ENCODE measurements at regions not wholly inside any gene's neighbourhood (a gene's known extent, or its start where the extent isn't known, plus 50 kb on each side); places are given as distances from the start of the nearest gene placed in this dataset.
"Not testable (repeated sequence)": the region's sequence is repeated elsewhere in the genome, so short reads cannot be mapped to it uniquely, and the experiment has no call there.

DNA sequence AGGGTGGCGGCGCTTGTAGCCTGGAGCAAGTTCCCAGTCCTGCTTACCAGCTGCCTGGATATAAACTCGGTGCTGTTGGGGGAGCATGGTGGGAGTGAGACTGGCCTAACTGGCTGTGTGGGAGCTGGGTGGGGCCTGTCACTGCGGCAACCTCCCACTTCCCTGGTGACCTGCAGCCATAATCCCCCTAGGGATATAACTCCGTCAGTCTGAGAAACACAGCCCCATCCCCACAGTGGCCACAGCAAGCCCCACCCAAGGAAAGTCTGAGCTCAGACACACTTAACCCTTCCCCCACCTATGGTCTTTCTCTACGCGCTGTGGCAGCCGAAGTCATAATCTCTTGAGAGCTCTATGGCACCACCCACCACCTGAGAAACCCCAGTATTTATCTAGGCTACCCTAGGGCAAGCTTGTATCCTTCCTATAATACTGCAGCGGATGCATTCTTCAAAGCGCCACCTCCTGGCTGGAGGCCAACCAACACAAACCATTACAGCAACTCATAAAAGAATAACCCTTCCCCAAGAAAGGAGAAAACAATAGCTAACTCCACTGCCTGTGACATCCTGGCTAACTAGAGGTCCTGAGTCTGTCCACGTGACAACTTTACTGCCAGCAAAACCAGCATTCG is 57.4 kb downstream of the ZNF648 start:
- in situ Hi-C loops (cut with MboI; ENCODE audit: low sequenced_read_pairs): no loop called here

DNA sequence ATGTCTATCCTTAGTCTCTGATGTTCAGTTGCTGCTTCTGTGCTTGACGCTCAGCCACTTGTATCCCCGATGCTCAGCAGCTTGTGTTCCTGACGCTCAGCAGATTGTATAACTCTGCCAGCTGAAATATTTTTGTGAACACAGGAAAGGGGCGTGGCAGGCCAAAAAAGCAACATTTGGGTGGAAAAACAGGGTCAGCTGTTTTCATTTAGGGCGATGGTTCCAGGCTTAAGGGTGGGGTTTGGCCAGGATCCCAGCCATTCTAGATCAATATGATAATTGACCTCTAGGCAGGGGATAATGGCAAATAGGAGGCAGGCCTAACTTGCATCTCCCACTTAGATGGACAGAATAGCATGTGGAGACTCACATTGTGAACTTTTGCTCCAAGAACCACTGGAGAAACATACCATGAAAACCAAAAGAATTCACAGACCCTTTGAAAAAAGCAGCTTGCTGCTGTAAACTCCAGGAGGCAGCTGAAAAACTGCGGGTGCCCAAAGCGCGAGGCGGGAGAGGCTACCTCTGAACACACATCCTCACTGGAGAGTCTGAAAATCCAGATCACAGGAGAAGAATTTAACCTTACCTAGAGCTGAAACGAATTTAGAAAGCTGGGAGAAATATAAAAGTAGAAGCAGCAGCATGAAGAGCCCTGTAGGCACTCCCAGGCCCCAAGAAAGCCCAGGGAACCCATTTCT is 58.3 kb downstream of the ZNF648 start:
- in situ Hi-C loops (cut with MboI; ENCODE audit: low sequenced_read_pairs): no loop called here

DNA sequence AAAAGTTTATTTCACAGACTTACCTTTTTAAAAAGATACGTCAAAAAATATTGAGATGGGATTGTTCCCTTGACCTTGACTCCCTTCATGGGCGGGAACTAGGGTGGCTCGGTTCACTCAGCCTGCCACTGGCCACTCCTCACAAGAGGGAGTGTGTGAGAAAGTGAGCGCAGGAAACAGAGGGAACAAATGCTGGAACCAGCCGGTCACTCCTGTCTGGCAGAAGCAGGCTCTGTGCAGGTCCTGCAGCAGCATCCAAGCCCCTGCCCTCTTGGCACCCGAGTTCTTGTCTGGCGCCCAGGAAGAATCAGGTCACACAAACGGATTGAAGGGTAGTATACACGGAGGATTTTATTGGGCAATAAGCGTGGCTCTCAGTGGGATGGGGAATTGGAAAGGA is 58.9 kb downstream of the ZNF648 start:
- in situ Hi-C loops (cut with MboI; ENCODE audit: low sequenced_read_pairs): no loop called here

DNA sequence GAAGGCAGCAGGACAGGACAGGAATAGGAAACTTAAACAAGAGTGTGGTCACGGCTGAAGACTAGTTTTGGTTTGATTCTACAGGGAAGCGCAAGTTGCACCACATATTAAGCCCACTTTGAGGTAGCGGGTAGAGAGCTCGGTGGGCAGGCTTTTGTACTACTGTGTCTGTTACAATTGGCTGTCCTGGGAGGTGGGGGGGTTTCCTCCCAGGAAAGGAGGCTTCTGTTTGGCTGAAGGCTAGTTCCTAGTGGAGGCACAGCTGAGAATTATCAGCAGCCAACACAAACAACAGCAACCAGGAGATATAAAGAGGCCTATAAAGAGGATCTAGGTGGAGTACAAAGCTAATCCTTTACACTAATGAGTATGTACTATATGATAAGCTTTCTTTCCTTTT is 62.7 kb downstream of the ZNF648 start:
- in situ Hi-C loops (cut with MboI; ENCODE audit: low sequenced_read_pairs): no loop called here

DNA sequence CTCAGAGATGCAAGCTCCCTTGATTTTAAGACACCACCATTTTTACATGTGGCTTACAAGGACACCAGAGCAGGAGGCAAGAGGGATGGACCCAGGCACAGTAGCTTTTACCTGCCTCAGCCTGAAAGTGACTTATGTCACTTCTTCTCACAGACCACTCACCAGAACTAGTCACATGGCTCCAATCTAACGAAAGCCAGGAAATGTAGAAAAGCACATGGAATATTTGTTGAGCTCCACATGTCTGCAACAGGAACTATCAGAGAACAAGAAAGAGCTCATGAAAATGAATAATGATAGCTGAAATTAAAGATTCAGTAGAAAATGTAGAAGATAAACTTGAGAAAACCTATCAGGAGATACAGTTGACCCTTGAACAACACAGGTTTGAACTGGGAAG is 69.4 kb downstream of the ZNF648 start:
- in situ Hi-C loops (cut with MboI; ENCODE audit: low sequenced_read_pairs): no loop called here

DNA sequence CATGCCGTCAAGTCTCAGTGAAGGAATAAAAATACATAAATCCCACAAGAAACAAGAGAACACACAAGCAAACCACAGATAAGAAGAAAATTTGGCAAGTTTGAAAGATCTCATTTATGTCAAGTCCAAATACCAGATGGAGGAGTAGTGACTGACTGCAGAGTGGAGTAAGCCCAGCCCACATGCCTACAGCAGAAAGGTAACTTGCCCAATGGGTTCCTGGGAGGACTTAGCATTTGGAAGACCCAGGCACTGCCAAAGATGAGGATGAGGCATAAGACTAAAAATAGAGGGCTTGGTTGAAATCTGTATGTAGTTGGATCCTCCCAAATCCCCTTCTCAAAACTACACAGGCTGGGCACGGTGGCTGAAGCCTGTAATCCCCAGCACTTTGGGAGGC is 70.8 kb downstream of the ZNF648 start:
- in situ Hi-C loops (cut with MboI; ENCODE audit: low sequenced_read_pairs): no loop called here

DNA sequence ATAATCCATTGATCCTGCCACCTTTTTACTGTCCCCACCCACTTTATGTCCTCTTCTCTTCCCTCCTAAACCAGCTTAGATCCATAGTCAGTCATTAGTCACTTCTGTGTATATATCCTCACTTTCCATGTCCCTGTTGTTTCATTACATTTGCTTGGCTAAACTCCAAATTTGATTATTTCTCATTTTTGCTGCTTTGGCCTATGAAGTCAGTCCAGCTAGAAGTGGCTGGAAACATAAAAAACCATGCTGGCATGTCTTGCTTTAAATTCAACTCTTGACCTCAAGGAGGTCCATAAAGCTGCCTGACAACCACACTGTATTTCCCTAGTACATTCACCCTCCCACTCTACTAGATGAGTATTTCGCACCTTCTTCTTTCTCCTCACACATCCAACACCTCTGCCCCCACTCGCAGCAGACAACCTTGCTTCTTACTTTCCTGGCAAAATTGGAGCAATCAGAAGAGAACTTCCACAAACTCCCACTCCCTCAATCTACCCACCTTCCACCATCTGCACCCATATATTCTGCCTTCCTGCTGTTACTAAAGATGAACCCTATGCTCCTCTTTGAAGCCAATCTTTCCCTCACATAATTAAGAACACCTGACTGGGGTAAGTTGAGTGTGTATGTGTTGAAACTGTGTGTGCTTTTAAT is 72.1 kb downstream of the ZNF648 start:
- in situ Hi-C loops (cut with MboI; ENCODE audit: low sequenced_read_pairs): no loop called here

DNA sequence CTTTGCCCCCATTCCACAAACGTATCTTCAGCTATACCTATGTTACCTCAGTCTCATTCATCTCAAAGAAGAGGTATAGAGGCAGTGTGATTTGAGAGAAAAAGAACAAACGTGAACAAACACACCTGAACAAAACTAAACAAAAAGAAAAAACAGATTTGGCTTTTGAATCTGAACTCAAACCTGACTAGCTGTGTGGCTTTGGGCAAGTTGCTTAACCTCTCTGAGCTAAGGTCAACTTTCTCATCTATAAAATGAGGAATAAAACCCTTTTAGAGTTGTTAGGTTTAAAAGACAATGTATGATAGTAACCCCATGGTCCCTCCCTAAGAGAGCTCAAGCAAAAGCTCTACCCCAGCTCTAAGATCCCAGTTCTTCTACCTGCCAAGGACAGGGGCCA is 73.5 kb downstream of the ZNF648 start:
- in situ Hi-C loops (cut with MboI; ENCODE audit: low sequenced_read_pairs): no loop called here

DNA sequence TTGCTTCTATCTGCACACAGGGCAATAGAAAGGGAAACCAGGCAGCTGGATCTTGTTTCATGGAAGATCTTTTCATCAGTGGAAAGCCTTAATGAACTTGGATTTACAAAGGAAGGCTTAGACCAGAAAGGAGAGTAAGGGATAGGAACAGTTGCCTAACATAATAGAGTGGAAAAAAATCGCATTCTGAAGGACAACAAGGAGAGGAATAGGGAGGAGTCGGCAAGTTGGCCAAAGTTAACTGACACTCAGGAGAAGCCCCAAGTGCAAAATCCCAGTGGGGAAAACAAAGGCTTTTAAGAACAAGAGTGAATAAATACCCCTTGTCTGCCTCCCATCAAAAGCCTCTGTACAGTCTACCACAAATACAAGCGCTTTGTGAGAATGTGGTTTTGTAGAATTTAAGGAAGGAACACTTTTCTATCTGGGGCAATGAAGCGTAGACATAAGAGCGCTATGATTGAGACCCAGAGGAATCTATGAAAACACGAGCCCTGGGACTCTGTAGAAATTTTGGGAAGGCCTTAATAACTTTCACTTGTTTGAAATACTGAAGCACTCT is 74.1 kb downstream of the ZNF648 start:
- in situ Hi-C loops (cut with MboI; ENCODE audit: low sequenced_read_pairs): no loop called here

DNA sequence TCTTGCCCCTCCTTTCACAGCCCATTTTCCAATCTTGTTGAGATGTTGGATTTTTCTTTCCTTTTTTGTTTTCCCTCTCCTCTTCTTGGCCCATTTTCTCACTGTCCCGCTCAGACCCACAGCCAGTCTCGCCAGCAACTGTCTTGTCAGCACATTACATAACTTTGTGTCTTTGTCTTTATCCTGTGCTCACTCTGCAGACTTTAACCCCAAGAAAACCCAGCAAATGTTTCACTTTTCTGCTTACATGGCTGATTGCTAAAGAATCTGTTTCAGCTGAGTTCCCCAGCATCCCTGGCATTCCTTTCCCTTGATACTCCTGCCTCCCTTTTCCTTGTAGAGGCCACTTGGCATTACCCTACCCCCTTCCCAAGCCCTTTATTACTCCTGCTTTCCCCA is 74.6 kb downstream of the ZNF648 start:
- in situ Hi-C loops (cut with MboI; ENCODE audit: low sequenced_read_pairs): no loop called here

DNA sequence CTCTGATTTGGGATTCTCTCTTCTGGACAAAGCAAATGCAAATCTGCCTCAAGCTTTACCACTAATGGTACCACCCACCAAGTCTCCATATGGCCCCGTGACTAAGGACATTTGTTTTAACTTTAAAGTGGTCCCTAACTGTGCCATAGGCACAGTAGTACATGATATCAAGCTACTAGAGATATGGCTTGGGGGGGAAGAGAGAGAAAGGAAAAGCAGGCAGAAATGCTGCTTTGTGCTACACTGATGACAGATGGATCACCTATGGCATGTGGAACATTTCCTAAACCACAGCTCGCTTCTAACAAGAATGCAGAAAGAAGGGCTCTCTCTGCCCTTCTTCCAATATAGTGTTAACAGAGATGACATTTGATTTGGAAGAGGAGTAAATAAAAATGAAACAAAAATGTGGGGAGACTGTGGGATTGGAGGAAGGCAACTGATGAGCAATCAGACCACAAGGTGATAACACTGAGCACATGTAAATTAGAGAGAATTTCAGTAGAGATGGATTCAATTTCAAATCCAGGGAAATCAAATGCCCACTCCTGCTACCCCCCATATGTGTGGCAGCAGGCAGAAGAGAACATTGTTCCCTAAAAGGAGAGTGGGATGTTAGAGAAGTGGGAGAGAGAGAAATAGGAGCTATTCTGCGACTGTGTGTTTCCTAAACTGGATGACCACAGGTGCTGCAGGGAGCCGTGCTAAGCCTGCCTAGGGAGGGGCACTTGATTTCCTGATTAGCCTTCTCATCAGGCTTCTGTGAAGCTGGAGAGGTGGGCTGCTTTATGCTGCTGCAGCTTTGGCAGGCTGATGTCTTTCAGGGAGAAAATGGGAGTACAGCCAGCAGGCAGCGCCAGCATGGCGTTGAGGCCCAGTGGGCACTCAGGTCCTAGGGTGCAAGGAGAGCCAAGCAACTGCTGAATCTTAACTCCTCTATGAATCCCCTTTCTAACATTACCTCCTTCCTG is 75.3 kb downstream of the ZNF648 start:
- in situ Hi-C loops (cut with MboI; ENCODE audit: low sequenced_read_pairs): no loop called here

DNA sequence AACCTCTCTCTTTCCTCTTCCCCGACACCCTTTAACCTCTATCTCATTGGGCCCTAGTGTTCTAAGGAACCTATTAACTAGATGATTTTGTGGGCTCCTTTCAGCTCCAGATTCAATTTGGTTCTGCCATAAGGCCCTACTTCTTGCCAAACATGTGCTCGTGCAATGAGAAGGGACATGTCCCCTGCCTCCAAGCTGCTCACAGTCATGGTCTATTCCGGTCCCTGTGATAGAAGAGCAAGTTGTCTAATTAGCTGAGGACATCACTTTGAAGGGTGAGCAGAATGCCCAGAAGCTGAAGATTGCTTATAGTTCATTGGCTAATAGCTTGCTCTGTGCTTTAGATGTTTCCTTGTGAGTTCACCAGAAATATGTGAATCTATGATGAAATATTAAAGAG is 76.2 kb downstream of the ZNF648 start:
- in situ Hi-C loops (cut with MboI; ENCODE audit: low sequenced_read_pairs): no loop called here

DNA sequence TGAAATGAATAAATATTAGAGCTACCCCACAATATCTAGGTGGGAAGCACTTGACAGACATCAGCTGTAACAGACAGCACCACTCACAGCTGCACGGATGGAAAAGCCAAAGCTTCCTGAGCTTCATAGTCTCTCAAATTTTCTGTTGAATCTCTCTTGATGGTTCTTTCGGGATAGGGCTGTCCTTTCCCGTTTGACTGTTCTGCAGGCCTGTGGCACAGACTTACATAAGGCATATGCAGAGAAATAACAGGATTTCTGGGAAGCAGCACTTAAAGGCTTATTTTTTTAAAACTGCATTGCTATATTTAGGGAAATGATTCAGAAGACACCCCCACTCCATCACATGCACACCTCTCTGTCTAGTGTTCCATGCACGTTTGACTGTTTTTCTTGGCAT is 77.5 kb downstream of the ZNF648 start:
- in situ Hi-C loops (cut with MboI; ENCODE audit: low sequenced_read_pairs): no loop called here

DNA sequence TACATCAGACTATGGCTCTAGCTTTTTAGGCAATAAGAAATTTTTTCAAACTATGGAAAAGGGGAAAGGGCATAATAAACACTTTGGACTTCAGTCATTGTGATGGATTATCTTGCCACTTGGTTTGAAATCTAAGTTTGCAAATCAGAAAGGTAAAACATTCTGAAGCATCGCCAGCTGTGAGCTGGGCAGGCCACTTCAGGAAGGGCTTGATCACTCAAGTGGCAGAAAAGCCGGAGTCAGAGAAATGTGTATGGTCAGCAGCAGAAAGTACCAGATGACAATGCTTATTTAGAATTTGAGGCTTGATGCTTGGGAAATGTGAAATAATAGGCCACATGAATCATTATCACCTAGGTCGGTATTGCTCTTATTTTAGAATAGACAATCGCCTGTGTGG is 79.7 kb downstream of the ZNF648 start:
- in situ Hi-C loops (cut with MboI; ENCODE audit: low sequenced_read_pairs): no loop called here

DNA sequence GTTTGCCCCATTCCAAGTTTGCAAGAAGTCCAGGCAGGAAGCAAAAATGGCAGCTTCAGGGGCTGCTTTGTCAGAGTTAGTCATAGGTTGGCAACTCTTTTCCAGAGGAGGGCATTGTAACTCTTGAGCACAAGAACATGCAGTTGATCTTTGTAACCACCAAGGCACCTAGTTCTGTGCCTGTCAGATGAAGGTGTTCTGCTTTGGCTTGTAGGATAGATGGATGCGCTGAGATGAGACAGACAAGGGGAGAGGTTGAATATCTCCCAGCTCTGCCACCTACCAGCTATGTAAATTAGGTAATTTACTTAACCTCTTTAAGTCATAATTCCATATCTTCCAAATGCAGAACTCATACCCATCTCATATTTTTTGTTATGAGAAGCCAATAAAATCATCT is 89.3 kb downstream of the ZNF648 start:
- in situ Hi-C loops (cut with MboI; ENCODE audit: low sequenced_read_pairs): no loop called here

DNA sequence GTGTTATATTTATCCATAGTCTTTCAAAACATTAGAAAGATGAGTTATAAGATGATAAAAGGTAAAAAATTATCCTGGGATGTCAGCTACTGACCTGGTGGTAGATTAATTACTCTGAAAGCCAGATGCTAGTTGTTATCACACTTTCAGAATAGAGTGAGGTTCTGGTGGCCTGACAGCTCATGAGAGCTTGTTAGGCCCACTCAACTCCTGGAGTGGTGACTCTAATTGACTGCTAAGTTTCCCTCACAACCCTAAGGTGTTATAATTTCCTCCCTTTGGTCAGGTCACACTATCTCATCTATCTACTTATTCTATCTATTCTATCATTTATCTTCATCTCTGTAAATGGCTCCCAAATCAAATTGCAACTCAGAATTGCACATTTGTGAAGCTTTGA is 90.1 kb downstream of the ZNF648 start:
- in situ Hi-C loops (cut with MboI; ENCODE audit: low sequenced_read_pairs): no loop called here

DNA sequence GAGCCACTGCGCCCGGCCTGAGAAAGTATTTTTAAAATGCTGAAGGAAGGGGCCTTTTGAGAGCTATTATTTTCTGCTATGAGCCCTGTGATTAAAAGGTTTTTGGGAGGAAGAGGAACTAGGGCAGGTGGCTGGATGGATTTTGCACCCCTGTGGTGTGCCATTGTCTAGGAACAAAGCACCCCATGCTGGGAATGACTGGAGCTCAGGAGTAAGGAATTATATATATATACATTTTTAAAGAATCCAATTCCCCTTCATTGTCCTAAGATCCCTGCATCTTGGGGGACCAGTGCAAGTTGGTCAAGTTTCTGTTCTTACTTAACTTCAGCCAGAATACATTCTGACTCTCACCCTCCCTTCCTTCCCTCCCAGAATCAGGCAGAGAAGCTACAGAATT is 91.6 kb downstream of the ZNF648 start:
- in situ Hi-C loops (cut with MboI; ENCODE audit: low sequenced_read_pairs): no loop called here

DNA sequence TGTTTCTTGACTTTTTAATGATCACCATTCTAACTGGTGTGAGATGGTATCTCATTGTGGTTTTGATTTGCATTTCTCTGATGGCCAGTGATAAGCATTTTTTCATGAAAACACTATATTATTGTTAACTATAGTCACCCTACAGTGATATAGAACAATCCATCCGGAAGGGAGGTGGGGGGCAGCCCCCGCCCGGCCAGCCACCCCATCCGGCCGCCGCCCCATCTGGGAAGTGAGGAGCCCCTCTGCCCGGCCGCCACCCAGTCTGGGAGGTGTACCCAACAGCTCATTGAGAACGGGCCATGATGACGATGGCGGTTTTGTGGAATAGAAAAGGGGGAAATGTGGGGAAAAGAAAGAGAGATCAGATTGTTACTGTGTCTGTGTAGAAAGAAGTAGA is 106.8 kb downstream of the ZNF648 start:
- in situ Hi-C loops (cut with MboI; ENCODE audit: low sequenced_read_pairs): not testable (repeated sequence)

DNA sequence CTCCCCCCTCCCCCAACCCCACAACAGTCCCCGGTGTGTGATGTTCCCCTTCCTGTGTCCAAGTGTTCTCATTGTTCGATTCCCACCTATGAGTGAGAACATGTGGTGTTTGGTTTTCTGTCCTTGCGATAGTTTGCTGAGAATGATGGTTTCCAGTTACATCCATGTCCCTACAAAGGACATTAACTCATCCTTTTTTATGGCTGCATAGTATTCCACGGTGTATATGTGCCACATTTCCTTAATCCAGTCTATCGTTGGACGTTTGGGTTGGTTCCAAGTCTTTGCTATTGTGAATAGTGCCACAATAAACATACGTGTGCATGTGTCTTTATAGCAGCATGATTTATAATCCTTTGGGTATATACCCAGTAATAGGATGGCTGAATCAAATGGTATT is 107.3 kb downstream of the ZNF648 start:
- in situ Hi-C loops (cut with MboI; ENCODE audit: low sequenced_read_pairs): not testable (repeated sequence)

DNA sequence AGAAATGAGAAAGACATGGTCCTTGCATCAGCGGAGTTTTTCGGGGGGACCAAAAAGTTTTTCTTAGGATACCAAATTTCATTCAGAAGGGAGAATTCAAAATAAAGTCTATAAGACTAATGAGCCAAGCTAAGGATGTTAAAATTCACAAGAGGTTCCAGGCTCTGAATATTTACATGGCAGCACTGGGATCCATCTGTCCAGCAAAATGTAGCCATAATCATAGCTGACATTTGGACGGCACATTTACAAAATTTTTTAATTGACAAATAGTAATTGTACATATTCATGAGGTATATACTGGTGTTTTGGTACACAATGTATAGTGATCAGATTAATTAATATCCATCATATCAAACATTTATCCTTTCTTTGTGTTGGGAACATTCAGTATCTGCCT is 107.9 kb downstream of the ZNF648 start:
- in situ Hi-C loops (cut with MboI; ENCODE audit: low sequenced_read_pairs): no loop called here

DNA sequence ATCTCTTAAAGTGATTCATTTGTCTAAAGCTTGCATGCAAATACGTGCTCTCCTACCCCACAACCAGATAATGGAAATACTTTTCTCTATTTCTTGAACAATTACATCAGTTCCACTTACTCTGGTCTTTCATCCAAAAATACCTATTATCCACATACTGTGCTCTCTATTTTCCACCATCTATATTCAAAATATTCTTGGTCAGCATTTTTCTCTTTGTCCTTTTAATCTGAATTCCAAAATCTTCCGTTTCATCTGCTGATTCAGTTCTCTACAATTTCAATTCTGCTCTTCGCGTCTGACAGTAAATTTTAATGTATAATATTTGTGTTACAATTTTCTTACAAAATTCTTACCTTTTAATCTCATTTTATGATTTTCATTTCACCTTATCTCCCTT is 110.3 kb downstream of the ZNF648 start:
- in situ Hi-C loops (cut with MboI; ENCODE audit: low sequenced_read_pairs): no loop called here

Measured in HL-60/S4 treated with retinoic acid at 250 ng/mL for 4 days and 3 days (cell line).